ENCODE measurements at regions not wholly inside any gene's neighbourhood (a gene's known extent, or its start where the extent isn't known, plus 50 kb on each side); places are given as distances from the start of the nearest gene placed in this dataset.

GRCh38 chr2:181188605-181189004 is 208.2 kb downstream of the UBE2E3 start:
- no peak for DNase-seq (ENCODE audit: low spot score)

GRCh38 chr2:181189951-181190350 is 209.5 kb downstream of the UBE2E3 start:
- DNase-seq (ENCODE audit: low spot score), result no peak

GRCh38 chr2:181190711-181191110 is 210.3 kb downstream of the UBE2E3 start:
- no peak for DNase-seq (ENCODE audit: low spot score)

- no peak for DNase-seq (ENCODE audit: low spot score)
Measured at GRCh38 chr2:181193550-181193949, 213.1 kb downstream of the UBE2E3 start.

GRCh38 chr2:181196401-181196800 is 216.0 kb downstream of the UBE2E3 start:
- no peak for DNase-seq (ENCODE audit: low spot score)

GRCh38 chr2:181197140-181197760 is 216.8 kb downstream of the UBE2E3 start:
- DNase-seq (ENCODE audit: low spot score), result no peak

- DNase-seq (ENCODE audit: low spot score), result no peak
Measured at GRCh38 chr2:181198183-181198864, 217.9 kb downstream of the UBE2E3 start.

GRCh38 chr2:181203412-181203811 is 223.0 kb downstream of the UBE2E3 start:
- peak; percentile 34 for DNase-seq (ENCODE audit: low spot score)

GRCh38 chr2:181203916-181204315 is 223.5 kb downstream of the UBE2E3 start:
- no peak for DNase-seq (ENCODE audit: low spot score)

GRCh38 chr2:181218401-181218821 is 238.0 kb downstream of the UBE2E3 start:
- DNase-seq (ENCODE audit: low spot score), result no peak

- no peak for DNase-seq (ENCODE audit: low spot score)
Measured at GRCh38 chr2:181223234-181223633, 234.0 kb upstream of the ITGA4 start.

- no peak for DNase-seq (ENCODE audit: low spot score)
Measured at GRCh38 chr2:181224866-181225265, 232.3 kb upstream of the ITGA4 start.

GRCh38 chr2:181228661-181229060 is 228.5 kb upstream of the ITGA4 start:
- DNase-seq (ENCODE audit: low spot score), result no peak

GRCh38 chr2:181231151-181231550 is 226.0 kb upstream of the ITGA4 start:
- DNase-seq (ENCODE audit: low spot score), result no peak

GRCh38 chr2:181231886-181232621 is 225.1 kb upstream of the ITGA4 start:
- no peak for DNase-seq (ENCODE audit: low spot score)

GRCh38 chr2:181234487-181234891 is 222.7 kb upstream of the ITGA4 start:
- peak; percentile 63 for DNase-seq (ENCODE audit: low spot score)

- DNase-seq (ENCODE audit: low spot score), result no peak
Measured at GRCh38 chr2:181235011-181235410, 222.2 kb upstream of the ITGA4 start.

- DNase-seq (ENCODE audit: low spot score), result no peak
Measured at GRCh38 chr2:181235683-181236459, 221.3 kb upstream of the ITGA4 start.

GRCh38 chr2:181239201-181239799 is 217.9 kb upstream of the ITGA4 start:
- DNase-seq (ENCODE audit: low spot score), result no peak

- no peak for DNase-seq (ENCODE audit: low spot score)
Measured at GRCh38 chr2:181240844-181241243, 216.3 kb upstream of the ITGA4 start.

- DNase-seq (ENCODE audit: low spot score), result no peak
Measured at GRCh38 chr2:181241366-181241765, 215.8 kb upstream of the ITGA4 start.

- DNase-seq (ENCODE audit: low spot score), result no peak
Measured at GRCh38 chr2:181241797-181242196, 215.4 kb upstream of the ITGA4 start.
